Spleen (tissue), 7 donors: ENCODE measurements at regions not wholly inside any gene's neighbourhood (a gene's known extent, or its start where the extent isn't known, plus 50 kb on each side); places are given as distances from the start of the nearest gene placed in this dataset.

Source experiments
- POLR2A ChIP-seq, 3 donors: fragments of 450-650 bp; IDR thresholded peaks; one replicate each; pipeline ENCODE4 v1.5.1; 2017; ENCODE audit warnings: antibody characterized with exemption in 3 of 3, mild to moderate bottlenecking in 1 of 3
- POLR2AphosphoS5 ChIP-seq, 3 donors: sonication (generic); formaldehyde crosslinking; IDR thresholded peaks; one replicate each; pipeline ENCODE4 v1.5.1; 2017; ENCODE audit warnings: antibody characterized with exemption in 3 of 3
- TF ChIP-seq, protein P1 (sequence below), 11 experiments: fragments of 200-600 bp in 7 of 11; fragments of 450-650 bp in 4 of 11; sonication (generic) in 4 of 11; IDR thresholded peaks in 8 of 11; conservative IDR thresholded peaks in 3 of 11; 1 replicate in 7 of 11; 2 replicates in 4 of 11; pipeline versions ENCODE4 v1.4.0 to v1.8.0; 2016 to 2021; ENCODE audit warnings: antibody characterized with exemption in 11 of 11, inconsistent platforms in 4 of 11, mild to moderate bottlenecking in 1 of 11
- donor health status: DM: no; HTN: no; CAD: no; lungs with moderate emphysema.
- donor health status: DM: no; HTN: no; CAD: no.
- donor health status: DM: no; HTN: no; CAD: no.

- TF ChIP-seq, protein P1, sequence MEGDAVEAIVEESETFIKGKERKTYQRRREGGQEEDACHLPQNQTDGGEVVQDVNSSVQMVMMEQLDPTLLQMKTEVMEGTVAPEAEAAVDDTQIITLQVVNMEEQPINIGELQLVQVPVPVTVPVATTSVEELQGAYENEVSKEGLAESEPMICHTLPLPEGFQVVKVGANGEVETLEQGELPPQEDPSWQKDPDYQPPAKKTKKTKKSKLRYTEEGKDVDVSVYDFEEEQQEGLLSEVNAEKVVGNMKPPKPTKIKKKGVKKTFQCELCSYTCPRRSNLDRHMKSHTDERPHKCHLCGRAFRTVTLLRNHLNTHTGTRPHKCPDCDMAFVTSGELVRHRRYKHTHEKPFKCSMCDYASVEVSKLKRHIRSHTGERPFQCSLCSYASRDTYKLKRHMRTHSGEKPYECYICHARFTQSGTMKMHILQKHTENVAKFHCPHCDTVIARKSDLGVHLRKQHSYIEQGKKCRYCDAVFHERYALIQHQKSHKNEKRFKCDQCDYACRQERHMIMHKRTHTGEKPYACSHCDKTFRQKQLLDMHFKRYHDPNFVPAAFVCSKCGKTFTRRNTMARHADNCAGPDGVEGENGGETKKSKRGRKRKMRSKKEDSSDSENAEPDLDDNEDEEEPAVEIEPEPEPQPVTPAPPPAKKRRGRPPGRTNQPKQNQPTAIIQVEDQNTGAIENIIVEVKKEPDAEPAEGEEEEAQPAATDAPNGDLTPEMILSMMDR (IDR thresholded peaks at IDR 0.05 in 8 of 11, conservative IDR thresholded peaks at IDR 0.05 in 3 of 11) = no peak
- no peak for TF ChIP-seq POLR2AphosphoS5 (IDR thresholded peaks at IDR 0.05)
- no peak for TF ChIP-seq POLR2A (IDR thresholded peaks at IDR 0.05)
These were observed 181.9 kb downstream of the MREG start for GRCh38 chr2:215831296-215831913.
